Stimulated activated CD4-positive, alpha-beta T cell treated with anti-CD3 and anti-CD28 coated beads, TNF-alpha, amount 100 ng/mL, for 4 hours (primary cell): ENCODE measurements at regions not wholly inside any gene's neighbourhood (a gene's known extent, or its start where the extent isn't known, plus 50 kb on each side); places are given as distances from the start of the nearest gene placed in this dataset.

Experiments
- DNase-seq, 3 experiments: peaks; one replicate each; pipeline ENCODE4 v3.0.0-alpha.2; 2020; ENCODE audit warnings: low read depth in 3 of 3

GRCh38 chr21:31500982-31501381 lies 156.9 kb upstream of the TIAM1 start:
- DNase-seq = no peak

GRCh38 chr21:31500071-31500470 lies 156.0 kb upstream of the TIAM1 start:
- no peak for DNase-seq

- DNase-seq = no peak
Measured at GRCh38 chr21:31498985-31499384, 154.9 kb upstream of the TIAM1 start.

- DNase-seq = no peak
Measured at GRCh38 chr21:31497914-31498313, 153.9 kb upstream of the TIAM1 start.

- no peak for DNase-seq
Measured at GRCh38 chr21:31493350-31493880, 149.4 kb upstream of the TIAM1 start.

GRCh38 chr21:31491617-31492016 lies 147.6 kb upstream of the TIAM1 start:
- no peak for DNase-seq

GRCh38 chr21:31490443-31490842 lies 146.4 kb upstream of the TIAM1 start:
- DNase-seq = no peak

GRCh38 chr21:31489726-31490125 lies 145.7 kb upstream of the TIAM1 start:
- no peak for DNase-seq

GRCh38 chr21:31489014-31489413 lies 145.0 kb upstream of the TIAM1 start:
- DNase-seq = no peak

GRCh38 chr21:31484219-31484618 lies 140.2 kb upstream of the TIAM1 start:
- DNase-seq = no peak

GRCh38 chr21:31483146-31483545 lies 139.1 kb upstream of the TIAM1 start:
- no peak for DNase-seq

- DNase-seq = no peak
Measured at GRCh38 chr21:31482460-31482859, 138.4 kb upstream of the TIAM1 start.

- no peak for DNase-seq
Measured at GRCh38 chr21:31480228-31480627, 136.2 kb upstream of the TIAM1 start.

- DNase-seq = no peak
Measured at GRCh38 chr21:31479714-31480113, 135.7 kb upstream of the TIAM1 start.

GRCh38 chr21:31479222-31479621 lies 135.2 kb upstream of the TIAM1 start:
- DNase-seq = no peak

GRCh38 chr21:31476263-31477022 lies 132.4 kb upstream of the TIAM1 start:
- no peak for DNase-seq

- DNase-seq = no peak
Measured at GRCh38 chr21:31475223-31475622, 131.2 kb upstream of the TIAM1 start.

GRCh38 chr21:31473685-31474345 lies 129.8 kb upstream of the TIAM1 start:
- no peak for DNase-seq

- no peak for DNase-seq
Measured at GRCh38 chr21:31471865-31472264, 127.8 kb upstream of the TIAM1 start.

- DNase-seq = no peak
Measured at GRCh38 chr21:31470896-31471694, 127.0 kb upstream of the TIAM1 start.

- no peak for DNase-seq
Measured at GRCh38 chr21:31460980-31461379, 116.9 kb upstream of the TIAM1 start.

GRCh38 chr21:31459457-31459856 lies 115.4 kb upstream of the TIAM1 start:
- no peak for DNase-seq
